HG03442 (cell line): ENCODE measurements at regions not wholly inside any gene's neighbourhood (a gene's known extent, or its start where the extent isn't known, plus 50 kb on each side); places are given as distances from the start of the nearest gene placed in this dataset.
A peak's percentile ranks its signal among the peaks of the same experiment; 100 is the strongest.
"Not testable (repeated sequence)": the region's sequence is repeated elsewhere in the genome, so short reads cannot be mapped to it uniquely, and the experiment has no call there.

Source experiments
- ATAC-seq: cut with Tn5 transposase; IDR thresholded peaks from one replicate; pipeline ENCODE4 v1.9.1; 2021; ENCODE audit warnings: mild to moderate bottlenecking, moderate library complexity; ENCODE audit not compliant: unreplicated experiment

DNA sequence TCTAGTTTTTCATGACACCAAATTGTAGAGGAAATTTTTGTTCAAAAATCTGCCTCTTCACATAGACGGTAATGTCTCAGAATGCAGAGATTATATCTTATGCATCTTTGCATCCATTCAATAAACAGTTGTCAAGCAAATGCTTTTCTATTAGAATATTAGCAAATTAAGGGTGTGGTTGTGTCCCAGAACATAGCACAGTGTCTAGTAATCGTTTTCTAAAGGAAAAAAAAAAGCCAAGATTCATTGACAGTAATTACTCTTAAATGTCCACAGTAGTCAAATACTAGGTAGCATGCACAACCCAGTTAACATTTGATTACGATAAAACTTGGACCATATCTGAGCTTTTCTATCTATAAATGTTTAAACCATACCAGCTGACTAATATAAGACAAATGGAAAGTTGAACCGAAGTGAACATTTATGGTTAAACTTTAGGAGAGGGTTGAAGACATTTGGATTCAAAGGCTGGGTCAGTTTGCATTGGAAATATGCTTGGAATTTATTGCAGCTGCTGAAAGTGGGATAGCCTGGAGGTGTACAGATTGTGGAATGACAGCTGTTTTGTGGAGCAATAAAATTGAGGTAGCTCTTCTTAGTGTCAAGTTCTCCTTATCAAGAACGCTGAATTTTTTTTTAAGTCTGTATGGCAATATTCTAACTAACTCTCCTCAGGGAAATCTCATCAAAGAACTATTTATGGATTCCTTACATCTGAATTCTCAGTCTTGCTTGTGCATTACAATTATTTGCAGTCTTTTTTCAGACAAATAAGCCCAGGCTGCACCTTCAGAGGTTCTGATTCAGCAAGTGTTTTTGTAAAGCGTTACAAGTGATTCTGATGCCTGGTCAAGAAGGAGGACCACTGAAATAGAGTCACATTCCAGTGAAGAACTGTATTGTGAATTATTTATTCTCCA, 66.7 kb upstream of the ATP2B1 start:
- no peak for ATAC-seq

DNA sequence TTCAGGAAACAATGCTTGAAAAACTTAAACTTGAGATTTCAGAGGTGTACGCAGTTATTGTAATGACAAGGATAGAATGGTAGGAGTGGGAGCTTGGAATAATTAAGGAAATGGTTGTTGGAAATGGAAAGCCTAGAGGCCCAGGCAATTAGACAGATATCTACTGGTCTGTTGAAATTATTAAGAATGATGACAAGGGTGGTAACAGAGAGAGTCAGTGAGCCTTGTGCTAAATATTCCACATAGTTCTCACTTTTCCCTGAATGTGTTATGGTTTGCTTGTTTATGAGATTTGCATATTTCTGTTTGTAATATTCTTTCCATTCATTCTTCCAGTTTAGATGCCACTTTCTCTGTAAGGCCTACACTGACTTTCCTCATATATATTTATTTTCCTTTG, 66.0 kb upstream of the ATP2B1 start:
- no peak for ATAC-seq

DNA sequence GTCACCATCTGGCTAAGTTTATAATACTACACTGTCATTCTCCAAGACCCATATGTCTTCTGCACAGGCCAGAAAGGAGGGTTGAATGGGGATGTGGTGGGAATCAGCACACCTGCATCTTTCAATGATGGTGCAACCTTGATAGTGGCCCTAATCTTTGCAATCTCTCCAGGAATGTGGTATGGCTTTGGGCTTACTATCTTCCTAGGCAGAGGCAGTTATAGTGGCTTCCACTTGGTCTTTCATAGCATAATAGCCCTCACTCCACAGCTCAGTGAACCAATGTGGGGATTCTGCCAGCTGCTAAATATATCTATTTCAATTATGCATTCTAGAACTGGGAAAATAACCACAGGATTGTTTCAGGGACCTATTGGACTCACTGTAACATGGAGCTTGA, 61.8 kb upstream of the ATP2B1 start:
- no peak for ATAC-seq

DNA sequence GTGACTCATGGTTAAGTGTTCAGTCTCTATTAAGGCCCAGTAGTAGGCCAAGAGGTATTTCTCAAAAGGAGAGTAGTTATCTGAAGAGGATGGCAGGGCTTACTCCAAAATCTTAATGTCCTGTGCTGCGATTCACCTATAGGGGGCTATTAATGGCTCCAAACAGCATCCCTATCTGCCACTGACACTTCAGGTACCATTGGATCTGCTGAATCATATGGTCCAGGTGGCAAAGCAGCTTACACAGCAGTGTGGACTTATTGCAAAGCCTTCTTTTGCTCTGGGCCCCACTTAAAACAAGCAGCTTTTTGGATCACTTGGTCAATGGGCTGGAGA, 60.8 kb upstream of the ATP2B1 start:
- ATAC-seq, result no peak

DNA sequence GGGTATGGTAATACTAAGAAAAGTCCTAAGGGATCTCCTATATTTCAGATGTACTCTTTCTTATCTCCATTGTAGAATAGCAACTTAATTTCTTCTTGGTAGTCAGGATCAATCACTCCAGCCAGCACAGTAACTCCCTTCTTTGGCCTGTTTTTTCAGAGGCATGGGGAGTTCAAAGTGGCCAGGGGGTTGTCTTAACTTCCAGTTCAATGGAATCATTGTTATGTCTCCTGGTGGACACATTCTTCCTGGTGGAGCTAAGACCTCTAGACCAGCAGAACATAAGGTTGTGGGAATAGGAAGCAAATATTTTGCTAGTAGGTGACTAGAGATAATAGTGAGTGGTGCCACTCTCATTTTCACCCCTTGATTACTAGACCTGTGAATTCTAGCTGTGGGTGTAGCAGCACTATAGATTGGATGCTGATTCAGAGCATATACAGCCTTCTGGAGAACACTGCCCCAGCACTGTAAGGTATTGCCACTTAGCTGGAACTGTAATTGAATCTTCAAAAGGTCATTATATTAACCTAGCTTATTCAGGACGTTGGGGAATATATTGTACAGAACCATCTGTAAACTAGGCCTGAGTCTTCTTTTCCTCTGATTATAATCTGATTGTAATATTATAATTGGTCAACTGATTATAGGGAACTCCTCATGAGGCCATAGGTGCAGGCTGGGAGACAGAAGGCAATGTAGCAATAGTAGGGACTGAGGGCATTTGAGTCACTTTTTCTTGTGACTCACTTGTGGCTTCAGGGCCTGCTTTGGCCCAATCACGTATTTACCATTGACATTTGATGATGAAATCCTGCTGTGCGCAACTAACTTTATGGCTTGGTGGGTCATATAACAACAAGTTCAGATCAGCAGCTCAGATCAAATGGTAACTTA, 60.2 kb upstream of the ATP2B1 start:
- no peak for ATAC-seq

DNA sequence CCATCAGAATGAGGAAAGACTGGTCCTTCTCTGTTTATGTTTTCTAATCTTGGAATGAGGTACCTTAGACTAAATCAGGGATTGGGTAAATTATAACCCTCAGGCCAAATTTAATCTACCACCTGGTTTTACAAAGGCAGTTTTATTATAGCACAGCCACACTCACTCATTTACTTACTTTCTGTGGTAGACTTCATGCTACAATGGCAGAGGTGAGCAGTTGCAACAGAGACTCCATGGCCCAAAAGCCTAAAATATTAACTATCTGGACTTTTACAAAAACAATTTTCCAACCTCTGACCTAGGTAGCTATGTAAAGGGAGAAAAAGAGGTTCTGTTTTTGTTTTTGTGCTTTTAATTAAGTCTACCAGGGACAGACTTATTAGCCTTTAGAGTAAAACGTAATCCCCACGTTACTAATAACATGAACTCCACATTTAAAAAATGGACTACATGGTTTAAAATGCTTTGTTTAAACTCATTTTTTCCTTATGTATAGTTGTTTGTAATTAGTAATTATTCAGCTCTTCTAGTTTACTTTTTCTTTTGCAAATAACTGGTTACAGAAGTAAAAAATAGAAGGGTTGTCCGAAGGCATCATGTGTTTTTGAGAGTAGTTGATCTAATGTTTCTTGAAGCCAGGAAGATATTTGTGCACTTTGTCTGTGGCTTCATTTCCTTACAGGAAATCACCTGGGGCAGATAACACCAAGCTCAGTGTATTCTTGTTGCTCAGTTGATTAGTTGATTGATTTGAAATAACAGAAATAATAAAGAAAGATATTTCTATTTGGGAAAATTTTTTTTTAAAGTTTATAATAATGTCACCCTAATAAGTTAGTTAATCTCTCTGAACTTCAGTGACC, 57.6 kb upstream of the ATP2B1 start:
- ATAC-seq, result peak; percentile 86

DNA sequence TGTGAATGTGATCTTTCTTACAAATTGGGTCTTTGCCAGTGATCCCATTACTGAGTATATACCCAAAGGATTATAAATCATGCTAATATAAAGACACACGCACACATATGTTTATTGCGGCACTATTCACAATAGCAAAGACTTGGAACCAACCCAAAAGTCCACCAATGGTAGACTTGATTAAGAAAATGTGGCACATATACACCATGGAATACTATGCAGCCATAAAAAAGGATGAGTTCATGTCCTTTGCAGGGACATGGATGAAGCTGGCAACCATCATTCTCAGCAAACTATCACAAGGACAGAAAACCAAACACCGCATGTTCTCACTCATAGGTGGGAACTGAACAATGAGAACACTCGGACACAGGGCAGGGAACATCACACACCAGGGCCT, 55.5 kb upstream of the ATP2B1 start:
- ATAC-seq, result not testable (repeated sequence)

DNA sequence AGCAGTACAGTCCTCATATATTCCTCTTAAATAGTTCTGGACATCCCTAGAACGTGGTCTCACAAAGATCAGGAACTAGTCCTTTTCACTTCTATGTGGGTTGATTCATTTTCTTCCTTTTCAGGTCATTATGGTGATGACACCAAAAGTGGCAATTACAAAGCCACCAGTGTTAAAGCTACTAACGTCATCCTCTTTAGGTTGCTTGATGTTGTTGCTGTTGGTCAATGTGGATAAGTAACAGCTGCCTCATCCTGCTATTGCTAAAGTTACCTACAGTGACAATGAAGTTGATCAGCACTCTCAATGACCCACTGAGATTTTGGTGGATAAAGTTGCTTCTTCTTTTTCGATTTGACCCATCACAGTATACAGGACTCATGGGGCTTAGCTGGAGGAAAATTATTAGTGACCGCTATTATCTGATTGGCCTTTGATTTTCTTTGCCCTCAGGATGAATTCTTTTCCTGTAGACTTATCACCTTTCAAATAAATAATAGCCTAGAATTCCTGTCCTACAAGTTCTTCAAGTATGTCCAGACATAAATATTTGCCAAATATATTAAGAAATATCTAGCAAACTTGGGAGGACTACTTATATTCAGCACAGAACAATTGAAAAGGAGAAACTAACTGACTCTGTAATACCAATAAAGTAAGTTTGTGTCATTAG, 54.0 kb upstream of the ATP2B1 start:
- peak; percentile 38 for ATAC-seq

DNA sequence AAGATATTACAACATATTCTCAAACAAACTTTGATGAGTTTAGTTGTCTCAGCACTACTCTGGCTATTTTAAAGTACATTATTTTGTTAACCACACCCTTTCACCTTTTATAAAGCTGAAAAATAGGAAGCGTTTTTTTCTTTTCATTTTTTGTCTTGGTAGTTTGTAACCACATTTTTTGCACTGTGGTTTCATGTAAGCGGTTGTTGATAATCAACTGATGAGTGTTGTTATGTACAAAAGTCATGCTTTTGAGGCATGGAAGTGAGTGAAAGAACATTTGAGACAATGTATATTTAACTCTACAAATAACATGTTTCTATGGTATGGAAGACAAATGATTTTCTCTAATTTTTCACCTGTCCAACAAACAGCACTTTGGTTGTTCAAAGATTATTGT, 52.1 kb upstream of the ATP2B1 start:
- ATAC-seq, result no peak
